Neuronal stem cell (in vitro differentiated cells): ENCODE measurements at regions not wholly inside any gene's neighbourhood (a gene's known extent, or its start where the extent isn't known, plus 50 kb on each side); places are given as distances from the start of the nearest gene placed in this dataset.

Source experiments
- DNase-seq: peaks from one replicate; pipeline ENCODE4 v3.0.0-alpha.2; 2013; ENCODE audit warnings: low spot score
- H2AFZ ChIP-seq: one replicate; pipeline ENCODE4 v1.6.1; 2013; ENCODE audit warnings: mild to moderate bottlenecking, low read length, inconsistent platforms
- H2AK5ac ChIP-seq: 2 replicates; pipeline ENCODE4 v1.6.1; 2013; ENCODE audit warnings: low read depth, mild to moderate bottlenecking, inconsistent platforms, low read length, moderate library complexity, mixed read lengths
- H2BK120ac ChIP-seq: 2 replicates; pipeline ENCODE4 v1.6.1; 2013; ENCODE audit warnings: low read depth, mild to moderate bottlenecking, inconsistent platforms, low read length, moderate library complexity, mixed read lengths
- H2BK12ac ChIP-seq: one replicate; pipeline ENCODE4 v1.6.1; 2013; ENCODE audit warnings: low read length, inconsistent platforms
- H2BK15ac ChIP-seq: 2 replicates; pipeline ENCODE4 v1.6.1; 2013; ENCODE audit warnings: mild to moderate bottlenecking, low read length, inconsistent platforms, mixed read lengths
- H2BK5ac ChIP-seq: one replicate; pipeline ENCODE4 v1.6.1; 2013; ENCODE audit warnings: inconsistent platforms, mild to moderate bottlenecking, low read length, moderate library complexity
- H3K14ac ChIP-seq: one replicate; pipeline ENCODE4 v1.6.1; 2013; ENCODE audit warnings: low read length, inconsistent platforms
- H3K18ac ChIP-seq: 2 replicates; pipeline ENCODE4 v1.6.1; 2013; ENCODE audit warnings: low read length, inconsistent platforms
- H3K23ac ChIP-seq: 2 replicates; pipeline ENCODE4 v1.6.1; 2013; ENCODE audit warnings: low read depth, mild to moderate bottlenecking, mixed read lengths, low read length, inconsistent platforms; ENCODE audit not compliant: poor library complexity
- H3K27ac ChIP-seq: replicated peaks from 3 replicates; pipeline ENCODE4 v1.5.1; 2013; ENCODE audit warnings: low read length, inconsistent platforms
- H3K27me3 ChIP-seq, 3 experiments: 2 replicates each; pipeline ENCODE4 v1.6.1; 2013; ENCODE audit warnings: low read length in 3 of 3, mild to moderate bottlenecking in 2 of 3, inconsistent platforms in 1 of 3, low read depth in 1 of 3, mixed read lengths in 1 of 3, moderate library complexity in 1 of 3; ENCODE audit not compliant: control insufficient read depth in 3 of 3, insufficient read depth in 3 of 3
- H3K36me3 ChIP-seq, 2 donors: replicated peaks in 1 of 2; 2 replicates each; pipeline ENCODE4 v1.6.1; 2013; ENCODE audit warnings: low read length in 2 of 2; ENCODE audit not compliant: control insufficient read depth in 2 of 2, insufficient read depth in 2 of 2
- H3K4ac ChIP-seq: 2 replicates; pipeline ENCODE4 v1.6.1; 2013; ENCODE audit warnings: inconsistent platforms, mild to moderate bottlenecking, low read length, moderate library complexity
- H3K4me1 ChIP-seq, 2 donors: 1 replicate in 1 of 2; 2 replicates in 1 of 2; pipeline ENCODE4 v1.6.1; 2013; ENCODE audit warnings: low read length in 2 of 2, low read depth in 1 of 2; ENCODE audit not compliant: control insufficient read depth in 2 of 2, insufficient read depth in 1 of 2
- H3K4me2 ChIP-seq: one replicate; pipeline ENCODE4 v1.6.1; 2013; ENCODE audit warnings: mild to moderate bottlenecking, low read length, inconsistent platforms; ENCODE audit not compliant: insufficient read depth, poor library complexity, severe bottlenecking
- H3K4me3 ChIP-seq, 2 donors: 2 replicates each; pipeline ENCODE4 v1.5.1; 2013; ENCODE audit warnings: low read length in 2 of 2, mild to moderate bottlenecking in 2 of 2, inconsistent platforms in 1 of 2, moderate library complexity in 1 of 2
- H3K79me1 ChIP-seq: one replicate; pipeline ENCODE4 v1.6.1; 2013; ENCODE audit warnings: low read depth, mild to moderate bottlenecking, inconsistent platforms, low read length, moderate library complexity
- H3K9ac ChIP-seq: one replicate; pipeline ENCODE4 v1.6.1; 2013; ENCODE audit warnings: mild to moderate bottlenecking, low read depth, low read length, inconsistent platforms; ENCODE audit not compliant: poor library complexity
- H3K9me3 ChIP-seq, 2 donors: replicated peaks in 1 of 2; 2 replicates each; pipeline versions ENCODE3 to v1.6.1; 2013; ENCODE audit warnings: low read length in 2 of 2, mild to moderate bottlenecking in 2 of 2, inconsistent platforms in 1 of 2, low read depth in 1 of 2, mixed read lengths in 1 of 2, moderate library complexity in 1 of 2; ENCODE audit not compliant: control insufficient read depth in 2 of 2, insufficient read depth in 1 of 2
- H4K8ac ChIP-seq: one replicate; pipeline ENCODE4 v1.6.1; 2013; ENCODE audit warnings: low read depth, mild to moderate bottlenecking, inconsistent platforms, low read length, moderate library complexity
- H4K91ac ChIP-seq: one replicate; pipeline ENCODE4 v1.6.1; 2013; ENCODE audit warnings: low read length, low read depth, mild to moderate bottlenecking, inconsistent platforms; ENCODE audit not compliant: poor library complexity
- WGBS, 2 donors: extraction: QIAGEN DNeasy Blood & Tissue Kit; methylation state at CpG; one replicate each; pipeline ENCODE4 v1.1.7; 2013; ENCODE audit warnings: missing lambda C conversion rate in 2 of 2, mixed read lengths in 1 of 2; ENCODE audit not compliant: insufficient read length in 2 of 2, insufficient replicate concordance in 1 of 2; ENCODE audit errors: extremely low coverage in 2 of 2; 5-methylcytosine and 5-hydroxymethylcytosine counted together

GRCh38 chr6:98578016-98578415 is 256.4 kb upstream of the POU3F2 start:
- Histone ChIP-seq H3K27me3 (no peaks in the 10 kb centered on the region), H2BK12ac (no peak overlapping the region), H3K4me3 (no peak overlapping the region), H2BK5ac (no peak overlapping the region), H4K8ac (no peak overlapping the region), H3K36me3 (no peaks in the 10 kb centered on the region), H2BK120ac (no peak overlapping the region), H3K18ac (no peak overlapping the region), H4K91ac (no peak overlapping the region), H3K4ac (no peak overlapping the region), H3K79me1 (no peaks in the 10 kb centered on the region), H2AK5ac (no peak overlapping the region), H3K14ac (no peak overlapping the region), H2AFZ (no peak overlapping the region), H3K27ac (no peak overlapping the region), H3K23ac (no peak overlapping the region), H3K9ac (no peak overlapping the region), H3K4me1 (peaks cover 6 to 17% of the 10 kb centered on the region in 2 donors), H2BK15ac (no peak overlapping the region), H3K4me2 (no peak overlapping the region), H3K9me3 (no peaks in the 10 kb centered on the region)
- WGBS, 2 donors: no CpG with 5 or more reads among the region's 1 CpG
- no peak for DNase-seq

GRCh38 chr6:98579079-98579478 is 255.3 kb upstream of the POU3F2 start:
- no peak overlapping the region for H2BK120ac ChIP-seq
- H3K9ac ChIP-seq: no peak overlapping the region
- no peaks in the 10 kb centered on the region for H3K36me3 ChIP-seq
- WGBS, 2 donors: no CpG with 5 or more reads among the region's 1 CpG
- H4K8ac ChIP-seq: no peak overlapping the region
- H3K27ac ChIP-seq: no peak overlapping the region
- no peak overlapping the region for H3K23ac ChIP-seq
- no peak overlapping the region for H2AK5ac ChIP-seq
- no peak overlapping the region for H3K14ac ChIP-seq
- H3K9me3 ChIP-seq: no peaks in the 10 kb centered on the region
- no peak overlapping the region for H2BK12ac ChIP-seq
- H3K4me1 ChIP-seq: peaks cover 6 to 17% of the 10 kb centered on the region in 2 donors
- H4K91ac ChIP-seq: no peak overlapping the region
- DNase-seq: no peak
- no peak overlapping the region for H2BK15ac ChIP-seq
- no peaks in the 10 kb centered on the region for H3K79me1 ChIP-seq
- no peak overlapping the region for H3K4me2 ChIP-seq
- no peaks in the 10 kb centered on the region for H3K27me3 ChIP-seq
- H2BK5ac ChIP-seq: no peak overlapping the region
- no peak overlapping the region for H2AFZ ChIP-seq
- no peak overlapping the region for H3K4me3 ChIP-seq
- no peak overlapping the region for H3K4ac ChIP-seq
- no peak overlapping the region for H3K18ac ChIP-seq

- DNase-seq: no peak
- H2AFZ ChIP-seq: no peak overlapping the region
- H3K36me3 ChIP-seq: no peaks in the 10 kb centered on the region
- no peaks in the 10 kb centered on the region for H3K9me3 ChIP-seq
- H3K4me3 ChIP-seq: no peak overlapping the region
- H2BK5ac ChIP-seq: no peak overlapping the region
- no peak overlapping the region for H3K9ac ChIP-seq
- no peaks in the 10 kb centered on the region for H3K27me3 ChIP-seq
- H4K91ac ChIP-seq: no peak overlapping the region
- H2AK5ac ChIP-seq: no peak overlapping the region
- no peak overlapping the region for H3K18ac ChIP-seq
- peaks cover 4 to 8% of the 10 kb centered on the region in 2 donors for H3K4me1 ChIP-seq
- H2BK12ac ChIP-seq: no peak overlapping the region
- H3K4me2 ChIP-seq: no peak overlapping the region
- no peak overlapping the region for H3K27ac ChIP-seq
- H2BK15ac ChIP-seq: no peak overlapping the region
- no peak overlapping the region for H4K8ac ChIP-seq
- no peak overlapping the region for H3K4ac ChIP-seq
- H3K79me1 ChIP-seq: no peaks in the 10 kb centered on the region
- H3K14ac ChIP-seq: no peak overlapping the region
- no CpG with 5 or more reads among the region's 1 CpG for WGBS, 2 donors
- no peak overlapping the region for H2BK120ac ChIP-seq
- H3K23ac ChIP-seq: no peak overlapping the region
Measured at GRCh38 chr6:98579941-98580340, 254.4 kb upstream of the POU3F2 start.

GRCh38 chr6:98581705-98582104 is 252.7 kb upstream of the POU3F2 start:
- H3K4ac ChIP-seq: no peak overlapping the region
- no peak overlapping the region for H3K9ac ChIP-seq
- H3K9me3 ChIP-seq: no peaks in the 10 kb centered on the region
- H2BK5ac ChIP-seq: no peak overlapping the region
- no peak overlapping the region for H3K27ac ChIP-seq
- no peak overlapping the region for H2AK5ac ChIP-seq
- no peak overlapping the region for H2AFZ ChIP-seq
- no peak overlapping the region for H3K23ac ChIP-seq
- no peaks in the 10 kb centered on the region for H3K27me3 ChIP-seq
- H4K8ac ChIP-seq: no peak overlapping the region
- H4K91ac ChIP-seq: no peak overlapping the region
- no peak for DNase-seq
- peaks cover 2 to 6% of the 10 kb centered on the region in 2 donors for H3K4me1 ChIP-seq
- no peak overlapping the region for H3K18ac ChIP-seq
- no peak overlapping the region for H3K4me3 ChIP-seq
- no peak overlapping the region for H2BK15ac ChIP-seq
- no peak overlapping the region for H3K14ac ChIP-seq
- H3K79me1 ChIP-seq: no peaks in the 10 kb centered on the region
- no CpG with 5 or more reads among the region's 1 CpG for WGBS, 2 donors
- H3K36me3 ChIP-seq: no peaks in the 10 kb centered on the region
- H3K4me2 ChIP-seq: no peak overlapping the region
- no peak overlapping the region for H2BK12ac ChIP-seq
- no peak overlapping the region for H2BK120ac ChIP-seq
